HFFc6 (cell line): ENCODE measurements at regions not wholly inside any gene's neighbourhood (a gene's known extent, or its start where the extent isn't known, plus 50 kb on each side); places are given as distances from the start of the nearest gene placed in this dataset.

ENCODE experiments used
- DNase-seq: peaks from one replicate; pipeline ENCODE4 v3.0.0-alpha.2; 2018
- H3K27ac Mint-ChIP-seq: 2 replicates; pipeline ENCODE4 v1.8.0; 2020; ENCODE audit warnings: mild to moderate bottlenecking, mixed read lengths
- H3K27me3 Mint-ChIP-seq: 2 replicates; pipeline ENCODE4 v1.8.0; 2021; ENCODE audit warnings: mild to moderate bottlenecking, moderate library complexity, mixed read lengths; ENCODE audit not compliant: insufficient read depth
- H3K36me3 Mint-ChIP-seq: 2 replicates; pipeline ENCODE4 v1.8.0; 2021; ENCODE audit warnings: low read depth, mixed read lengths
- H3K4me1 Mint-ChIP-seq: 2 replicates; pipeline ENCODE4 v1.8.0; 2020; ENCODE audit warnings: low read depth, mixed read lengths
- H3K4me3 Mint-ChIP-seq: 2 replicates; pipeline ENCODE4 v1.8.0; 2020; ENCODE audit warnings: mild to moderate bottlenecking, moderate library complexity, mixed read lengths
- H3K9me3 Mint-ChIP-seq: 2 replicates; pipeline ENCODE4 v1.8.0; 2020; ENCODE audit warnings: mild to moderate bottlenecking, mixed read lengths
- CTCF ChIP-seq: fragments of 200-600 bp; sonication (generic); IDR thresholded peaks from 2 replicates; pipeline ENCODE4 v1.5.0; 2021; ENCODE audit warnings: antibody characterized with exemption, mild to moderate bottlenecking

GRCh38 chr3:20546636-20547035 lies 360.6 kb upstream of the SGO1 start:
- TF ChIP-seq CTCF, result no peak
- H3K4me3 Mint-ChIP-seq, result peak overlapping the region; percentile 35; the same call in 1 of the 2 replicates
- peak; percentile 59 for DNase-seq
- no peaks in the 10 kb centered on the region; the same call in 1 of the 2 replicates for H3K9me3 Mint-ChIP-seq
- peak overlapping the region; percentile 70 for H3K27ac Mint-ChIP-seq
- no peaks in the 10 kb centered on the region for H3K27me3 Mint-ChIP-seq
- H3K4me1 Mint-ChIP-seq, result peaks cover 24% of the 10 kb centered on the region
- no peaks in the 10 kb centered on the region for H3K36me3 Mint-ChIP-seq

GRCh38 chr3:20543535-20544226 lies 357.7 kb upstream of the SGO1 start:
- Mint-ChIP-seq H3K36me3 (no peaks in the 10 kb centered on the region), H3K4me3 (no peak overlapping the region), H3K4me1 (peaks cover 24% of the 10 kb centered on the region), H3K27me3 (no peaks in the 10 kb centered on the region), H3K9me3 (no peaks in the 10 kb centered on the region; the same call in 1 of the 2 replicates), H3K27ac (no peak overlapping the region)
- no peak for TF ChIP-seq CTCF
- no peak for DNase-seq

GRCh38 chr3:20540066-20540465 lies 354.1 kb upstream of the SGO1 start:
- no peaks in the 10 kb centered on the region for H3K27me3 Mint-ChIP-seq
- no peak for TF ChIP-seq CTCF
- H3K27ac Mint-ChIP-seq, result no peak overlapping the region
- H3K36me3 Mint-ChIP-seq, result no peaks in the 10 kb centered on the region
- no peak overlapping the region for H3K4me3 Mint-ChIP-seq
- H3K9me3 Mint-ChIP-seq, result no peaks in the 10 kb centered on the region
- peaks cover 11% of the 10 kb centered on the region; the same call in 1 of the 2 replicates for H3K4me1 Mint-ChIP-seq
- DNase-seq, result no peak

GRCh38 chr3:20539666-20540065 lies 353.7 kb upstream of the SGO1 start:
- no peak for TF ChIP-seq CTCF
- Mint-ChIP-seq H3K36me3 (no peaks in the 10 kb centered on the region), H3K27me3 (no peaks in the 10 kb centered on the region), H3K27ac (no peak overlapping the region), H3K9me3 (no peaks in the 10 kb centered on the region), H3K4me1 (peaks cover 11% of the 10 kb centered on the region; the same call in 1 of the 2 replicates), H3K4me3 (no peak overlapping the region)
- DNase-seq, result no peak

- DNase-seq, result no peak
- H3K27ac Mint-ChIP-seq, result no peak overlapping the region
- H3K36me3 Mint-ChIP-seq, result no peaks in the 10 kb centered on the region
- no peak overlapping the region for H3K4me3 Mint-ChIP-seq
- H3K27me3 Mint-ChIP-seq, result no peaks in the 10 kb centered on the region
- TF ChIP-seq CTCF, result no peak
- peaks cover 6% of the 10 kb centered on the region; the same call in 1 of the 2 replicates for H3K4me1 Mint-ChIP-seq
- no peaks in the 10 kb centered on the region for H3K9me3 Mint-ChIP-seq
Observed at GRCh38 chr3:20537234-20537633, 351.2 kb upstream of the SGO1 start.
